ENCODE measurements at regions not wholly inside any gene's neighbourhood (a gene's known extent, or its start where the extent isn't known, plus 50 kb on each side); places are given as distances from the start of the nearest gene placed in this dataset.

DNA sequence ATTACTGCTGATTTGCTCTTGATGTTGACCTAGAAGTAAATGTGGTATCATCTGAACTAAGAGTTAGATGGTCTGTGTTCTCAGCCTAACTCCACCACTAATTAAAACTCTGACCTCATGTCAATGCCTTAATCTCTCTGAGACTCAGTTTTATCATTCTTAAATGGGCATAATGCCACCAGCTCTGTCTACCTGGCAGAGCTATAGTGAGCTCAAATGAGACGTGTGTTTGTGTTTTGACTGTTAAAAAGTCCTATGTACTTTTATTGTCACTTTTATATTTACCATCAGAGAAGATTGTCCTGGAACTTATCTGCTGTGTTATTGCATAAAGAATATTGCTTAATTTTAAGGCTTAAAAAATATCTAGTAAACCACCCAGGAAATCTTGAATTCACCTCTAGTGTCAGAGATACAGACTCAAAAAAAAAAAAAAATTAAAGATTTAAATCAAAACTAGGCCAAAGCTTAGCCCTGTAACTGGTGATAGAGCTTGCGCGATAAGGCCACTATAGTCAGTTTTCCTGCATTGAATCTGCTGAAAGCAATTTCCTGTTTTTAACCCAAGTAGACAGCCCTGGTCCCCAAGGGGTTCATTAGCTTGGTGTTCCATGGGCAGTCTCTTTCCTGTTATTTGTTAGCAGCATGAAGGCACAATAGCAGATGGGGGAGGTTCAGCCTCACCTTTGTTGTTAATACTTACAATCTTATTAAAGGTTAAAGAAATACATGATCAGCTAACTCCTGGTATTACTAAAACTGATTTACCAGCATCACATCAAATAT is 261.8 kb downstream of the ATP23 start:
- peak; percentile 76 for DNase-seq

DNA sequence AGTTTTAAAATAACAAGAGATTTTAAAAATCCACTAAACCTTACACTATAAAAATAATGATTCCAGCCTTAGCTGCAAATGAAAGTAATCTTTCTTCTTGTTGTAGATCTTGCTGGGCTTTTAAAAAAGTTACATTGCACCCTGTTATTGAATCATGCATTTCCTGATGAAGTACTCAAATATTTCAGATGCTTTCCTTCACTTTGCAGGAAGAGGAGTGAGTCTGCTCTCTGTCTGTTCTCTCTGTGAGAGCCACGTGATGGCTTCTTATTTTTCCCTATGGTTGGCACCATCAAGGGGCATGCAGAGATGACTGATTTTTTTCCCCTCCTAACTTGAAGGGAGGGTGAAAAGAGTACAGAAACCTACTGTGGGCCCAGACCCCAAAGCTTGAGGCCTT is 262.7 kb downstream of the ATP23 start:
- DNase-seq, result no peak

DNA sequence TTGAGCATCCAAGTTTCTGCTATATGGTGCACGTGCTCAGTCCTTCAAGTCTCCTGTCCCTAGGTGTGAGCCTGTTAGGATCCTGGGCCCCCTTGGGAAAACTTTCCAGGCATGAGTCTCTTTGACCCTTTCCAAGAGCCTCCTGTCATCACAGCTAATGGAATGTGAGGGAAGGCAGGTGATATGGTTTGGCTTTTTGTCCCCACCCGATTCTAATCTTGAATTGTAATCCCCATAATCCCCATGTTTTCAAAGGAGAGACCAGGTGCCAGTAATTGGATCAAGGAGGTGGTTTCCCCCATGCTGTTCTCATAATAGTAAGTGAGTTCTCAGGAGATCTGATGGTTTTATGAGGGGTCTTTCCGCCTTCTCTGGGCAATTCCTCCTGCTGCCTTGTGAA is 265.5 kb downstream of the ATP23 start:
- no peak for DNase-seq

DNA sequence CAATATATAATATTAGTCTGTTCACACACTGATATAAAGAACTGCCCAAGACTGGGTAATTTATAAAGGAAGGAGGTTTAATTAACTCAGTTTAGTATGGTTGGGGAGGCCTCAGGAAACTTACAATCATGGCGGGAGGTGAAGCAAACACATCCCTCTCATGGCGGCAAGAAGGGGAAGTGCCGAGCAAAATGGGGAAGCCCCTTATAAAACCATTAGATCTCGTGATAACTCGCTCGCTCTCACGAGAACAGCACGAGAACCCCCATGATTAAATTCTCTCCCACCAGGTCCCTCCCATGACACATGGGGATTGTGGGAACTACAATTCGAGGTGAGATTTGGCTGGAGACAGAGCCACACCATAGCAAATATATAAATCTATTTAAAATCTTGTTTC is 269.8 kb downstream of the ATP23 start:
- no peak for DNase-seq

DNA sequence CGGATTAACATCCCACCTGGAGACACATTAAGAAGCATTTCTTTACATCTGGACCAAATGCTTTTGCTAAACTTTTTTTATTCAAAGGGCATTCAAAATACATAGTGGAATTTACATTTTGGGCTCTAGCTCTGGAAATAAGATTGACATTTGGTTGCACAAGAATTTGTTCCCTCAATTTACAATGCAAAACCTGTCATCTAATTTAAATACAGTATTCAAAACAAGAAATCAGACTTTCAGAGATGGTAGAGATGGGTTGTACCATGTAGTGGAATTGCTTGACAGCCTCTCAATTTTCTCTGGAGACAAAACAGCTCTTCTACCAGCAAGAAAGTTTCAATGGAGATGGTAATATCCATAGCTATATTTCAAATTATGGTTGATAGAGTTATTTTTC is 275.8 kb downstream of the ATP23 start:
- no peak for DNase-seq

DNA sequence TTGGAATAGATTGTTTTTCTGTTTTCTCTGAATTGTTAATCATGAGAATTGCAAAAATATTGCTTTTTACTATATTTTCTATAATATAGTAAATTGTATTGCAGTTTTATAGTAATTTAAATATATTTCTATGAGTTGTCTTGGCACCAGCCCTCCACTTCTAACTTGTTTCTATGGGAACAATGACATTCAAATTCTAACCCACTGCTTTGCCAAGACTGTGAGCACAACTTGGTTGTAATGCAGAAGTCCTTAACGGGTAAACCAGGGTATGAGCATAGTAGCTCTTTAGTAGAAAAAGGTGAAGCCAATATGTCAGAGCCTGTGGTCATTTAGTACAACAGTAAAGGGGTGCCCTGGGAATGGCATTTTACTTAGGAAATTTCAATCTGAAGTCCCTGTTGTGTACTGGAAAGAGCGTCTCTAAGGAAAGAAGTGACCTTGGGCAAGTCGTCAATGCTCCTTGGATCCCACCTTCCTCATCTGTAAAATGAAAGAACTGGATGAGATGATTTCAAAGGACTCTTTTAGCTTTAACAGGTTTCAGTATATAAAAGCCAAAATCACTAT is 283.3 kb downstream of the ATP23 start:
- DNase-seq, result no peak

DNA sequence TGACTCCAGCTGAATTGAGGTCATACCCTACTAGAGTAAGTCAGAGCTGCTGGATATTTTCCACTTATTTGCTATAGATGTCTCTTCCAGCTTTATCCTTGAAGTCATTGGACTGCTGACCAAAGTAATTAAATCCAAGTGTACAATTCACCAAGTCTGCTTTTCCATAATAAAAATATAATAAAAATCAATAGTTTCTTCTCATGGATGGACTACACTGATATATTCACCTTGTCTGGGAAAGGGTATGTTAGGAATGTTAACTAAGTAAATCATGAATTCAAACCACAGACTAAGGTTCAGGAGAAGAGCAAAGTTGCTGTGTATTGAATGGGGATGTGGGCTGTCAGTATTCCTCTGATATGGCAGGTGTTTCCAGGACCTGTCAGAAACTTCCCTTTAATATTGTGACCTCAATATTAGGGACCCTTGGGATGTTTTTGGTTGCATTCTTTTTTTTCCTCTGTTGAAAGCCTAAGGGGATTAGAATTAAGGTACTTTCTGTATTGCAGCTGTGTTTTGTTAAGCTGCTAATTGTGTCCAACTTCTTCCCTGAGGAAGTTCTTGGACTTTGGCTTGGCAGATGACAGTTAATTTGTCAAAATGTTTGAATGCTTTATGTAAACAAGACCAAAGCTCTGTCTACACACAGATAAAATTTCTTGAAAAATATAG is 284.0 kb downstream of the ATP23 start:
- DNase-seq, result no peak

DNA sequence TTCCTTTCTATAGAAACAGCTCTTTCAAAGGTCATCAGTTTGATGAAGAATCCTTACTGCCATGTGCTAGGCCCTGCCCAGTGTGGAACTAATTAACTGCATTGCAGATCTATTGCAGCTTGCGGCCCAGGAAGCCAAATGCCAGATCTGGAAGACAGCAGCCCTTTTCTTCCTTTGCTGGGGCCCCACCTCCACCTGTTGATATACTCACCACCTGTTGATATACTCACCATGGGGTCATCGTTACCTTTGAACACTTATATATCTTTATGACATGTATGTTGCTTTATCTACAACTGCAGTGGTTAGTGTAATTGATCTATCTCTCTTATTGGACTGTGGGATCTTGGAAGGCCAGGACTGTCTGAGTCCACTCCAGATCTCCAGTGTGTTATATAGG is 292.5 kb downstream of the ATP23 start:
- DNase-seq, result no peak

DNA sequence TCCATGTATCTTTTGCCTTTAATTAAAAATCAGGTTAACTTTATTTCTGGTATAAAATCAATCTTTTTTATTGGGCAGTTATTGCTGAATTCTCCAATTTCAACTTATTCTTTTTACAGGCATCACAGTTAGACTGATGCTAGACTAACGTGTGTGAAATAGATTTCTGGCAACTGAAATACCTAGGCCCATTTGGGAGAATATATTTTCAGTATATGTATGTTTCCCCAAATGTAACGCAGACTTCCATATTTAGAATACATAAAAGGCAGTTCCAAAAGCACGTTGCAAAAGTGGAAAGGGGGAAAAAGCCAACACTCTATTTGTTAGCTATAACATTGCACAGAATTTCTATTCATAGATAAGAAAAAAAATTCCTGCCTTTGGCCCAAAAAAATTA is 297.0 kb downstream of the ATP23 start:
- no peak for DNase-seq

DNA sequence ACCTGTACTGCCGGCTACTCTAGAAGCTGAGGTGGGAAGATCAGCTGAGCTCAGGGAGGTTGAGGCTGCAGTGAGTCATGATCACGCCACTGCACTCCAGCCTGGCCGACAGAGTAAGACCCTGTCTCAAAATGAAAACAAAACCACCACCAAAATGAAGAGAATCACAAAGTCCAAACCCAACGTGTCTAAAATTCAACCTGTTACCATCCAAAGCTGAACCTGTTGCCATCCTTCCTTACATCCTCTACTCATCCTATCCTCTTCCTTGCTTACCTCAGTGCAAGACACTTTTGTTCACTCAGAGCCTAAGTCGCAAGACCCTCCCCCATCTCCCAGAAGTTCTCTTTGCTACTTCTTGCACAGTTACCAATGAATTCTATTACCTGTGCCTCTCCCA is 299.7 kb downstream of the ATP23 start:
- no peak for DNase-seq

DNA sequence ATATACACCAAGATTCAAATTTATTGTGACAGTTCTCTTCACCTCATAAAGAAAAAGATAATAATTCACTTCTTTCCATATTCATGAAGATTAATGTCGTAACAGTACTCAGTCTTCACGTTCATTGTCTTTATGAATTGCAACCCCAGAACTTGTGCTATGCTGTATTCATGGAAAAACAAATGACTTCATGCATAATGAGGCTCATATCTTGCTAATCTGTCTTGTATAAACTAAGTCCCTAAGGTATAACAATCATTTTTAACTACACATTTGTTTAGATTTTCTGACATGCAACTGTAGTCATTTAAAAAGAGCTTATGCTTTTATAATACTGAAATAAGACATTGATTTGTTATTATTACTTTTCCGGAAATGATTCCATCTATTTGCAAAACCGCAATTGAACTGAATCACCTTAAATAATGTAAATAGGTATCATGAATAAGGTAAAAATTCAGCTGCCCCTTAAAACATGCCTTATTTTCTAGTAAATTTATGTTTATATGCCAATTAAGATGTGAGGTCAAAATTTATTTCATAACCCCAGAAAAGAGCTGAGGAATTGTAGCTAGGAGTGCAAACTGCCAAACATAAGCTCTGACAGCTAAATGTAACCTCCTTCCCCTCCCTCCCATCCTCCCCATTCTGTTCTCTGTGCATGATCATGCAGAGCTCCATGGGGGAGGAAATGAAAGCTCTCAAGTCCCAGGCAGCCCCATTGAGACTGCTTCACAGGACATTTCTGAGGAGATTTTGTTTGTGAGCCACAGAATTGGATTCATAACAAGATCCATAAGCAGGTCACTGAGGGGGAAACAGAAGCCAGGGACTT is 301.6 kb downstream of the ATP23 start:
- DNase-seq, result peak; percentile 17

DNA sequence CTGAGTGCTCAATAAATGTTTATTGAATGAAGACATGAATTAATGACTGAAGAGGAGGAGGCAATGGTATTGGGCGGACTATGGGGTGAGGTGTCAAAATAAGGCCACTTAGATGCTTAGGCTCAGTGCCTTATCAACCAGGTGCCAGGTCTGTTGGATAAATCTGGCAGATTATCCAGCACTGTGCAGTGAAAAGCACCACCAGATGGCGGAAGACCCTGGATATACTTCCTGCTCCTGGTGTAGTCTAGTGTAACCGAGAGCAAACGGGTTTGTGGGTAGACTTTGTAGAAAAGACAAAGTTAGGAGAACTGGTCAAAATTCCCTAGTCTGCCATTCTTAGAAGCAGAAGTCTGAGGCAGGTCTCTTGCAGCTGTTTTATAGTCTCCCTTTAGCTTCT is 306.3 kb downstream of the ATP23 start:
- no peak for DNase-seq

DNA sequence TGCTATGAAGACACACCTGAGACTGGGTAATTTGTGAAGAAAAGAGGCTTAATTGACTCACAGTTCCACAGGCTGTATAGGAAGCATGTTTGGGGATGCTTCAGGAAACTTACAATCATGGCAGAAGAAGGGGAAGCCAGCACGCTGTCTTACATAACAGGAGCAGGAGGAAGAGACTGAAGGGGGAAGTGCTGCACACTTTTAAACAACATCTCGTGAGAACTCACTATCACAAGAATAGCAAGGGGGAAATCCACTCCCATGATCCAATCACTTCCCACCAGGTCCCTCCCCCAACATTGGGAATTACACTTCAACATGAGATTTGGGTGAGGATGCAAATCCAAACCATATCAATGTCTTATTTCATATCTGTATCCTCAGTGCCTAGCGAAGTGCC is 307.2 kb downstream of the ATP23 start:
- no peak for DNase-seq

DNA sequence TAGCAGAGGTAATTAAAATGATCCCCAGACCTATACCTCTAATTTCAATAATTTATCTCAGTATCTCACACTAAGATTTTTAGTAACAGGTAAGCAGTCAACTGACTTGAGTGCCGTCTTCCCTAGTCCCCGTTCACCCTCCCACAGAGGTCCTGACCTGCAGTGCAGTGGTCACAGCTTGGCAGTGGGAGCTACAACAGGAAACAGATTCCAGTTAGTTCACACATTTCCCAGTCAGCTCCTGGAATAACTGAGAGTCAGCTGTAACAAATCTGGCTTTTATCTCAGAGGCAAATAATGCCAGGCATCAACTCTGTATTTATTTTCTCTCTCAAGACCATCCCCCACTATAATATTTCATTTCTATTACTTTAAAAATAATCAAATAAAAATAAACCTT is 308.2 kb downstream of the ATP23 start:
- DNase-seq, result no peak

DNA sequence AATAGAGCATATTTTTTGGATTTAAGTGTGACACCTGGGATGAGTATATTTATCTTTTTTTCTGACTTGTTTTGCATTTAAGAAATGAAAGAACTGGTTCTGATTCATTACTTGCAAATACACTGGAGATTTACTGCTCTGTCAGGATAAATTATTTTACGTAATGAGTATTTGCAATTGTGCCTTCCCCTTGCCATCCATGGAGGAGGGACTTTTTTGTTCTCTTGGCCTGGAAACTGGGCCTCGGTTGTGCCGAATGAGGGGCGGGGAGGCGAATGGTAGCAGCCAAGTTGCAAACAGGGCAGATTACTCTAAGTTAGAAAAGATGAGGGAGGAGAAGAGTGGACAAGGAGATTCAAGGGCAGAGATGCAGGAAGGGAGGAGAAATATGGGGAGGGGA is 308.7 kb downstream of the ATP23 start:
- DNase-seq, result no peak

DNA sequence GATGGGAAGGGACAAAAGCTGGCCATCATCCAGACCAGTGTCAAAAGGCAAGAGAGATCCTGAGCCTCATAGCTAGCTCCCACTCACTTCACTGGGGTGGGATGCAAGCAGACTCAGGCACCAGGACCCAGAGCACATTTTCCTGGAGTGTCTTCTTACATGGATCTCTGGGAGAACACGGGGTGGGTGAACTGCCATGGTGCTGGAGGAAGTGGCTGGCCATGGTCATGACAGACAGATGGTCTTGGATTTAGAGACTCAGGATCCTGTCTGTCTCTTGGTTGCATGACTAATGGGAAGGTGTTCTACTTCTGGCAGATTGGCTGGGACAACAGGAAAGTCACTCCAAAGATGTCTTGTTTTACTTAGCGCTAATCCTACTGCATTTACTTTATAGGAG is 311.5 kb downstream of the ATP23 start:
- no peak for DNase-seq

DNA sequence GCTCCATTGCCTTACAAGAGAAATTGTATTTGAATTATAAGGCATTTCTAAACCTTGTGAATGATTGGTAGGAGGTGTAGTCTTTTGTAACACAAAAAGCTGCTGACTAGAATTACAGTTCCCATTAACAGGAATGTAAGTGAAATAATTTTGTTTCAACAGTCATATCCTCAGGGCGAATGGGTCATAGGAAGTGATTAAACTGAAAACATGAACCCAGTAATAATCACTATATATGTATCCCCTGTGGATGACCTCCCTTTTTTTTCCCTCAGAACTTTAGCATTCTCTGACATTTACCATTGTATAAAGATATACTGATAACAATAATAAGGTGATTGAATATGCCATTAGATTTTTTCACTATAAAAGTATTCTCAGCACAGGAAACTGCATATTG is 312.3 kb downstream of the ATP23 start:
- no peak for DNase-seq

DNA sequence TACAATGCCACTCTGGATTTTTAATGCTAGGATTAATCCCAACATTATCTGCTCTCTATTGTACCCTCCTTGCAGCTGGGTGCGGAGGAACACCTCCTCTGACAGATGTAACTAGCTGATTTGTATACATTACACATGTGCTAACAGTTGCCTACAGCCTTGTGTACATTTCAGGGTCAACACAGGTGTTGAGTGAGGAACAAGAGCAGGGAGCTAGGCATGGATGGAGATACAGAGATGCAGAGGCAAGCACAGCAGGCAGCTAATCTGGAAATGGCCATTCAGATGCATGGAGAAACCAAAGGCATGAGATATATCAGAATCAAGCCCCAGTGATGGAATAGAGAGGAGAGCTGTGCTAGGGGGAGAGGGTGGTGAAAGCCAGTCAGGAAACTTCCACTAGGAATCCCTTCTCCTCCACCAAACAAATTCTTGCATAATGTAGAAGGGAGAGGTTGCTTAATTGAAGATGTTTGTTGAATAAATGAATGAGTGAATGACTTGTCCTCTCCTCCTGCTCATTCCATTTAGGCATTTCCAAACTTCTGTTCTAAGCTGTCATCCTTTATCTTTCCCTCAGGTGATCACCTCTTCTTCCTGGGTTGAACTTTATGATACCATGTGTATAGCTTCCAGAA is 313.2 kb downstream of the ATP23 start:
- no peak for DNase-seq

DNA sequence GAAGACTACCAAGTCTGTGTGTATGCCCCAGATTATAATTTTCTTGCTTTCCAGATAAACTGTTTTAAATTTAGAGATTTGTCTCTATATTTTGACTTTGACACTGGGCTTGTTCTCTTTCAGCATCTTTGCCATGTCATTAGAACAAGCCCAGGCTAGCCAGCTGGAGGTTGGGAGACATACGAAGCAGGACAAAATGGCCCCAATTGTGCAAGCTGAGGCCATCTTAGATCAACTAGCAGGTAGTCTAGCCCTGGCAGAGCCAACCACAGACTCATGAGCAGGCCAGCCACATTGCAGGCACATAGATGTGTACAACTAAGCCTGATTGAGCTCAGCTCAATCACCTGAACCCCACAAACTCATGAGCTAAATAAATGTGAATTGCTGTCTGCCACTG is 321.4 kb downstream of the ATP23 start:
- DNase-seq, result peak; percentile 39

DNA sequence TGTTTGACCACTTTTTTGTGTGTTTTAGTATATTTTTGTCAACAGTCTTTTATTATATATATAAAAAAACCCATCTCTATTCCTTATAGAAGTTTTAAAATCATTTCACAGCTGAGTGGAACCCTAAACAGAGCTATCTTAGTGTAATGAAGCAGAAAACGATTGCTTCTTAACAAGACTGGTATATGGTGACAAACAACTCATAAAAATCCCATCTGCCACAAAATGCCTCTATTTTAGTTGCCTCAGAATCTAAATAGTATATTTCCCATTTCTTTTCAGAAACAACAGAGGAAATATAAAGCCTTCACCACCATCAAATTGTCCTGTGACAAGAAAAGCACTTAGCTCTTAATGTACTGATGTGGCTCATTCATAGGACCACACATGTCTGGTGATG is 322.4 kb downstream of the ATP23 start:
- DNase-seq, result no peak

DNA sequence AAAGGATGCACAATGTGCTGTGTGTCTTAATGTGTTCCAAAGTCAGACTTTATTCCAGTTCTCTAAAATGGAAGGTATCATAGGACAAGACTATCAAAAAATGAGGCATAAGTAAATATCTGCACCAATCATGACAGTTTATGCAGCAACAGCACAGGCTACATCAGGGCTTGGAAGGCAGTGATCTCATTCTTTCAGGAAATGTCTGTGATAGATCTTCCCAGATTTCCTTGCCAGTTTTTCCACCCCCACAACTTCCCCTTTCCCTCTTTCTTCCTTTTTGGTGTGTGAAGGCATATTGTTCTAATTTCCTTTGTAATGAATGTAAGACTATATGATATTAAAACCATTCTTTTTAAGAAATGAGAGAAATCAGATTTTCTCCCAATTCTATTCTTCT is 326.7 kb downstream of the ATP23 start:
- peak; percentile 48 for DNase-seq

DNA sequence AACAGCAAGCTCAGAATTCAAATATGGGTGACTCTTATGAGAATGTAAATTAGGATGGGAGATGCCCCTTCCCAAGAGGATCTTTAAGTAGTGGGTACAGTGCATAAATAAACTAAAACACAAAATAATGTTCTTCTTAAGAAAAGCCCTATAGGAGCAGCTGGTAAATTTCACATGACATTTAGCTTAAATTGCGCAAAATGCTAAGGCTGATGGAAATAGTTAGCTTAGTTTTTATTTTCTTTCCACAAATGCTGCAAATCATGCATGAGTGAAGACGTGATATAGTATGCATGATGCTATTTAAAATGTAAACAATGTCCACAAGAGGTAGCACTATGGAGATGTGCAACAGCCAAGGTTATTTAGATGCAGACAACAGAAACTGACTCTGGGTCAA is 328.1 kb downstream of the ATP23 start:
- DNase-seq, result no peak

Measured in eye (tissue), 1 donor.